HG02870 (cell line): ENCODE measurements at regions not wholly inside any gene's neighbourhood (a gene's known extent, or its start where the extent isn't known, plus 50 kb on each side); places are given as distances from the start of the nearest gene placed in this dataset.
"Not testable (repeated sequence)": the region's sequence is repeated elsewhere in the genome, so short reads cannot be mapped to it uniquely, and the experiment has no call there.

ENCODE experiments used
- ATAC-seq: cut with Tn5 transposase; IDR thresholded peaks from one replicate; pipeline ENCODE4 v1.9.1; 2021; ENCODE audit warnings: mild to moderate bottlenecking, moderate library complexity; ENCODE audit not compliant: unreplicated experiment

DNA sequence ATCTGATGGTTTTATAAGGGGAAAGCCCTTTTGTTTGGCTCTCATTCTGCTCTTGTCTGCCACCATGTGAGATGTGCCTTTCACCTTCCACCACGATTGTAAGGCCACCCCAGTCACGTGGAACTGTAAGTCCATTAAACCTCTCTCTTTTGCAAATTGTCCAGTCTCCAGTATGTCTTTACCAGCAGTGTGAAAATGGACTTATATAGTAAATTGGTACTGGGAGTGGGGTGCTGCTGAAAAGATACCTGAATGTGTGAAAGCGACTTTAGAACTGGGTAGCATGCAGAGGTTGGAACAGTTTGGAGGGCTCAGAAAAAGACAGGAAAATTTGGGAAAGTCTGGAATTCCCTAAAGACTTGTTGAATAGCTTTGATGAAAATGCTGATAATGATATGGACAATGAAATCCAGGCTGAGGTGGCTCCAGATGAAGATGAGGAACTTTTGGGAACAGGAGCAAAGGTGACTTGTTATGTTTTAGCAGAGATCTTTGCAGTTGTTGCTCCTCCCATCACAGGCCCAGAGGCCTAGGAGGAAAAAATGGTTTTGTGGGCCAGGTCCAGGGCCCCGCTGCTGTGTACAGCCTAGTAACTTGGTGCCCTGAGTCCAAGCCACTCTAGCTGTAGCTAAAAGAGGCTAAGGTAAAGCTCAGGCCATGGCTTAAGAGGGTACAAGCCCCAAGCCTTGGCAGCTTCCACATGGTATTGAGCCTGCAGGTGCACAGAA, 275.7 kb upstream of the NPSR1 start:
- ATAC-seq = no peak

DNA sequence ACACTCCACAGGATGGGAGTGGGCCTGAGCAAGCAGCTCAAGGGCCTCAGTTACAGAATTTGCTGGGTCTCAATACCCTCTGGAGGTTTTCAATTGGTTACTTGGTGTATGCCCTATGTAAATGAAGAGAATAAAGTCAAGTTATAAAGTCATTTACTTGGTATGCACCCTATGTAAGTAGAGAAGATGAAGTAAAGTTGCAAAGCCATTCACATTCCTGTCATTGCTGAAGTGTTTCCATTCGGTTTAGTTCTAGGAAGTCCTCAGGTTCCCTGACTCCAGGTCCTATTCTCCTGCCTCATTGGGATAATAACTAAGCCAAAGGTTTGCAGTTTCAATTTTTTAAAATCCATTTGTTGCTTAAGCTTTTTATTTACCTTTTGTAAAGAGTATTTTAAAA, 272.6 kb upstream of the NPSR1 start:
- ATAC-seq = no peak

DNA sequence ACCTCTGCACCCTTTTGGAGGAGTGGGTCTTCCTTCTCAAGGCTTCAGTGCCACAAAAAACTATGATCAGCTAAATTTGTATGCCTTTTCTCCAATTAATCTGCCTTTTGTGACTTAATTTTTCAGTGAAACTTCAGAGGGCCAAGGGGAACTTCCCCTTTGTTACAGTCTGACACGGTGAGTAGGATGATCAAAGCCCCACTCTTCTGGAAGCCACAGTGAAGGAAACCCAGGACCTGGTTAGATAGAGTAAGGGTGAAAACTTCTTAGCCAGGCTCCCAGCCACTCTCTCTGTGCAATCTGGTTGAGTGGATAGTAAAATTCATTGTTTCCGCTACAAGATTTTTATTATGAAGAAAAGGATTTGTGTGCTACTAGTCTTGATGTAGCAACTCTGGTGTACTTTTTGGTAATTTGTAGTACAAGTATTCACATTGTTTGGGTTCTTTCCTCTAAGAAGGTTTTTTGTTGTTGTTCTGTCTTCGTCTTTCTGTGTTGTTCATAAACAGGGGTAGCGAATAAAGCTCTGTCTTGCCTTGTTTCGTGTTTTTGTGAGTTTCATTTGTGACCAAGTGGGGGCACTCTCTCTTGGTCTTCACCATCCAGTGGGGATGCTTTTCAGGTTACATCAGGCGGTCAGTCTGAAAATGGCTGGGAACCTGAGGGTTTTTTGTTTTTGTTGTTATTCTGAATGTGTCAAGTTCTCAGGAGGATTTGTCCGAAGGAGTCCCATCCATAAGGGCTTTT, 268.5 kb upstream of the NPSR1 start:
- ATAC-seq = no peak

DNA sequence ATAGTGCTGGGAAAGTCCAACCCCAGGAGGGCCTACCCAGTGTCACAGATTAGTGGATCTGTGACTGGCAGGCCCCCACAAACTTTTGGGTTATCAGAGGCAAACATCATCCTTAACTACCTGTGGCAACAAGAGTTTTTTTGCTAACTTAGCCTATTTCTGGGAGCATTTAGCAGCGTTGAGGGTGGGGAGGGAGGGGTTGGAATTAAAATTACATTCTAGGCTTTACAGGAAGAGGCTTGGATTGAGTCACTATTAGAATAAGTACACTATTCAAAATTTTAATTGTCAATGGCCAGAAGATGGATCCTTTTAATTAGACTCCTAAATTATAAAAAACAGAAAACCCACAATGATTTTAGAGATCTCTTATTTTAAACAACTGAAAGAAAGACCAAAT, 267.9 kb upstream of the NPSR1 start:
- no peak for ATAC-seq

DNA sequence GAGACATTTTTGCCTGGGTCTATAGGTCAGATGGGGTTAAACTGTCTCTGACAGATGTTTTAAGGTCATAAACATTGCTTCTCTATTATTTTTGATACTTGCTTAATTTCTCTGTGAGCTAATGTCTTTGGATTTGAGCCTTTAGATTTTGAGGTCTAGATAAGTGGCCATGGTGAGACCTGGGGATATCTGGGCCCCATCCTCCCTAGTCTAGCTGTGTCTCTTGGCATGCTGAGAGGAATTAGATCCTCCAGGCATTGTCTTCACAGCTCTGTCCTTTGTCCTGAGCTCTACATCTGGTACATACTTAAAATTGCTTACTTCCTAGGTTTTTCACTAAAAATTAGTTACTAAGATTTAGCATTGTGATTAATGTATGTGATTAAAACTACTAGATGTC, 265.0 kb upstream of the NPSR1 start:
- ATAC-seq = no peak

DNA sequence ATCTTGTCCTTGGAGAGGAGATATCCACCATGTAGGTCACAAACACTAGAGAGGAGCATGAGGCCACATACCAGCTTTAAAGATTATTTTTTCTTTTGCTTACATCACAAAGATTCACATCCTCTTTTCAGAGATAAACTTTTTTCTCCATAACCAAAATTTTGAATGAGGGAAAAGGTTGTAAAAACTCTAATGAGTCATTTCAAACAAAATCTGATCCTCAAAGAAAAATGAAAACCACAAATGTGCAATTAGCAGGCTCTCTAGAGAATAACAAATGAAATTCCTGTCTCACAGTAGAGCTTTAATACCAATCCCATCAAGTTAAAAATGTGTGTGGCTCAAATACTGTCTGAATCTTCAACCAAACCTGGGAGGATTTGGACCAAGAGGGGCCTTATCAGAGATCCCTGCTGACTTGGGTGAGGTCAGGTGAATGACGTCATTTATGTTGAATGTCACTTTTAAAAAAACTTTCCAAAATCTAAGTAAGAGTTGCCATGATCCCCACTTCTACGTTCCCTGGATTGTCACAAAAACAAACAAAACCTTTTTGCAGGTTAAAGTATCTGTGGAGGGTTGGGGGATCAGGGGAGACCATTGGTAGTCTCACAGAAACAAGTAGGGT, 261.5 kb upstream of the NPSR1 start:
- ATAC-seq = no peak

DNA sequence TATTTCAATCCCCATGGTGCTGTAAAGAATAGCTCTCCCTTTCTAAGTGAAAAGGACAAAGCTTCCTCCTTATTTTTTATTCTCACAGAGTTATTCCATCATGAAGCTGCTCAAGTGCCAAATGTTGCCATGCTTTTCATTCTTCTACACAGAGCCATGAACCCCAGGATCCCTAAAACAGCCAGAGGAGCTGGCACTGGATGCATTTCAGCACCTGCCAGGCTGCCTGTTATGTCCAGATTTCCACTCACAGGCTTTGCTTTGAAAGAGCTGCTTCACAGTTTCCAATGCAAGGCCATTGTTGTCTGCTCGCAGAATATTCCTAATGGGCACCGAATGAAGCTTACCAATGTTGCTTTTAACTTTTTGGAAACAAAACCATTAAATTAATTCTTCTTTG, 256.2 kb upstream of the NPSR1 start:
- no peak for ATAC-seq

DNA sequence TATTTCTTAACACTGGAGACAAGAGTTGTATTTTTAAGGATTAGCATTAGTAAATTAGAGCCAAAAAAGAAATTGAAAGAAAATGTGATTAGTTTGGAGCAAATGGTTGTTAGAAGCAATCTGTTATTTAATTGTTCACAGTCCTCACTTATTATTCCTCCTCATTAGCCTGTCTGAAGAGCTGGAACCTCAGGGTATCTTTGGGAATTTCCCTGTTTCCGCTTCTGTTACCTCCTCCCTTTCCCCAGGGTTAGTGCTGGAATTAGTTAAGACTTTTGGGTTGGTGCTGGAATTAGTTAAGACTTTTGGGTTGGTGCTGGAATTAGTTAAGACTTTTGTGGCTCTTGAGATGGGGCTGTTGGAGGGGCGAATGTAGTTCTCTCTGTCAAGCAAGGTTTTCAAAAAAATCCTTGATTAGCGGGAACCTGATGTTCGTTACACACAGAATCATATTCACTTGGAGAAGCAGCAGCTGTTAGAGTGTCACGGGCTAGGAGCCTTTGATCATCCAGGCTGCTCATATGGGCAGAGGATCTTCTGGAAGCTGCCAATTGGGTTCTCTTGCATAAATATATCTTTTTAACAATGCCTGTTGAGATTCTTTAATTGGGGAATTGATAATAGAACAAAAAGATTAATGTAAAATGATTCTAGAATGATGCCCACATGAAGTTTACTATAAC, 251.0 kb upstream of the NPSR1 start:
- ATAC-seq = no peak

DNA sequence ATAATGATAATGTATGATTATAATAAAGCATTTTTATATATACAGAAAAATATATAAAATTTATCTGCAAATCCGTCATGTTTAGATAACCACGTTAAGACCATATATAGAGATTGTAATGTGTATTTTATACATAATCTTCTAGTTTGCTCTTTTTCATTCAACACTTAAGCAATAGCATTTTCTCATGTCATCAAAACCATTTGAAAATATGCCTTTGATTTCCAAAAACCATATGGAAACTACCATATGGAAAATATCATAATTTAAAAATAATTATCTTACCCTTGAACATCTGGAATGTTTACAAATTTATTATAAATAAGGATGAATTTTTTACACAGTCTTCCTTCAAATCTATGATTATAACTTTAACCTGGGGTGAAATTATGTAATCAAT, 250.4 kb upstream of the NPSR1 start:
- ATAC-seq = no peak

DNA sequence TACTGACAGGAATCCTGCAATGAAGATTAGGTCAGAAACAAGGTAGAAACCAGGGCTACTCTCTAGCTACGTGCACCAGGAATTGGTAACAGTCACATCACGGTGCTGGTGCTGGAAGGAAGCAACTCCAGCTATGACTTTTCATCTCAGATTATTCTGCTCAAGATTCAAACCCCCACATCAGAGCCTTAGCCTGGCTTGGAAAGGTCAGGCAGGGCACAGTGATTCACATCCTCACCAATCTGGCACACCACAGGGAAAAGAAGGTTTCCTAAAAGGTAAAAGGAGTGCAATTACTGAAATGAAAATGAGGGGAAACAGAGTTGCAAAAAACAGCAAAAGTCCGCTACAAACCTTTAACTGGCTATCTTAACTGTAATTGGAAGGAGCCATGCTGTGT, 240.2 kb upstream of the NPSR1 start:
- ATAC-seq = no peak

DNA sequence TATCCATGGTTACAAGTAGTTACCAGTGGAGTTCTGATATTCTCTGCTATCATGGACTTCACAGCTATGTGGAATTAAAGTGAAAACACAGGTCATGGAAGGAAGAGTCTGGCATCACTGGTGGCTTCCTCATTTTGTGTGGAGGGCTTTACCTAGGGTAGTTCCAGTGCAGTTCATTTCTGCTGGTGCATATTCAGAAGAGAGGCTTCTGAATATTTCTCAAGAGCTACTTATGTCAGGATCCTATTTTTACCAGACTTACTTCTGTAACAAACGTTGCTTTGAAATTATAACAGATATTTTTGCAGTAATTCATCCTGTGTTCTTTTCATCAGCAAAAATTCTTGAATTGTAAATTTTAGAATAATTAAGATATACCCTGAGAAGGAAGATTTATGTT, 236.5 kb upstream of the NPSR1 start:
- ATAC-seq = no peak

DNA sequence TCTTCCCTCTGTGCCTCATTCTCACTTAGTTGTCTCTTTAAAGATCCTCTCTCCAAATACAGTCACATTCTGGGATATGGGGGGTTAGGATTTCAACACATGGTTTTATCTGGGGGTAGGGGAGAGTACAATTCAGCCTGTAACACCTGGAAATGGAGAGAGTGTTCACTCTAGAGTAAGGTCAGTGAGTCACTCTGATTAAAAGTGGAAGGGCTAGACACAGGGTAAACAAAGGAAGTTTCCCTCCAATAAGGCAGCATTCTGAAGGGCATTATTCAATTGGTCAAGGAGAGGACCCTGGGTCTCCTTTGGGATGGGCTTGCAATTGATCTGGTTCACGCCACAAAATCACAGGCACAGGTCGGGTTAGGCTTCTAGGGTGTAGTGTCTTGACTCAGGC, 232.8 kb upstream of the NPSR1 start:
- no peak for ATAC-seq

DNA sequence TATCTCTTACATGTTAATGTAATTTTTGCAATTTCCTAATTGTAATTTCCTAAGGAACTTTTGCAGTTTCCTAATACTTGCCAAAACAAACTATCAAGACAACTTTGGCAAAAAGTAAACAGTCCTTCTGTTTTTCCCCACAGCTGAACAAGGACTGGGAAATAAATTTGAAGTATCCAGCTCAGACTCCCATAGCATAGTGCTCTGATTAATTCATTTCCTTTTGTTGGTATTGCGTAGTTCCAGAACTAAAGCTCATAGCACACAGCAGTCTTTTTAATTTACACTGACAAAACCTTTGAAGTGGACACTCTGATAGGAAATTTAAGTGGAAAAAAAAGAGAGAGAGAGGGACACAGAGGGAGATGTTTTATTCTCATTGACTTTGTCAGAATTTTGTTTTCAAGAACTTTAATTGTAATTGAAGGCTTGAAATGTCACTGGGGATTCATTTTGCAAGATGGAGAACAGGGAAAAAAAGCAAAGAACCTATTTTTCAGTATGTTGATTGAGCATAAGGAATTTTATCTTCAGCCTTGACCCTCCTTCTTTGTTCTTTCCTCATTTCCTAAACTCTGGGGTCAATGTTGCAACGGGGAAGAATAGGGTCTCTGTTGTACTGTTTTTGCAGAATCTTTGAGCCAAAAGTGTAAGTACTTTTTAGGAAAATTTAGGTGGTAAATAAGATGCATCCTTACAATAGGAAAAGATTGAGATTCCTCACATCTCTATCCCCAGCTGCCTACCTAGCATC, 232.2 kb upstream of the NPSR1 start:
- no peak for ATAC-seq

DNA sequence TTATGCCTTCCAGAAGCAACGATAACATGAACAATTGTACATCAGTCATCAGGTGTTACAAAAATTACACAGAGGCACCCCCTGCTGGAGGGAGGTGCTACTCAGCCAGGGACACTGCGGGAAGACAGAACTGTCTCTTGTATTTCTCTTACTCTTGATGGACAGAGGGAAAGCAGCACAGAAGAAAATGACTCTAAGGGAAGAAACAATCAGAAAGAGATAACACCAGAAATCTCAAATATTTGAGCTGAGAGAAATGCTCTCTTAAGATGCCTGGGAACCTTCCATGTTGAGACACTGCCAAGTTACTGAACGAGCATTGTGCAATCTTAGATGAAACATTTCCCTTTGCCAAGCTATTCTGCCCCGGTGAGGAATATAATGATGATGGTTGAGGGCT, 227.6 kb upstream of the NPSR1 start:
- no peak for ATAC-seq

DNA sequence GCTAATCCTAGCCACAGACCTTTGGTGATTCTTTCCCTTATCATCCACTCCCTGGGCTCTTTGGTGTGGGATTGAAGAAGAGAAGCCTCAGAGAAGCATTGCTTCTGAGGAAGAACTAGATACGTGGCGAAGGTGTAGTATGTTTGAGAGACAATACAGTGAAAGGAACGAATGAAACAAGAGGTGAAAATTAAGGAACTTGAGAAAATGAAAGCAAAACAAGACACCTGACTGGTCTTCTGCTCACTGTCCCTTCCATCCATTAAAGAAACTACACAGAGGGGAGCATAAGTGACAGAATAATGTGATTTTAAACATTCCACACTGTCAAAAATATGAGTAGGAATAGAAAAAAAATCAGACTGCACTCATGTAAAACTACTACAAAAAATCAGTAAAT, 219.6 kb upstream of the NPSR1 start:
- ATAC-seq = no peak

DNA sequence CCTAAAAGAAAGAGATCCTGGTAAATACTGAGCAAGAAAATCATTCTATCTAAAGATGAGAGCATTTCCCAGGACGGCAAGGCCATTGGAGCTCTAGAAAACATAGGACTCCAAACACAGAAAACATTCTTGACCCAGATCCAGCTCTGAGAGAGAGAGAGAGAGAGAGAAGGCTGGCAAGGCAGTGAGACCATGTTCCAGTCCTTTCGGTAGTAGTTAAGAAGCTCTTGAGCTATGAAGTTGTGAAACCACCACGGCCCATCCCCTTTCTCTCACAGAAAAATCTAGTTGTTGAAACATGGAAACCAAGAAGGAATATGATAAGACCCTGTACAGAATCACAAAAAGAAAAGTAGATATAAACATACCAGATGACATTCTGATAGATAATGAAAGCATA, 212.4 kb upstream of the NPSR1 start:
- no peak for ATAC-seq

DNA sequence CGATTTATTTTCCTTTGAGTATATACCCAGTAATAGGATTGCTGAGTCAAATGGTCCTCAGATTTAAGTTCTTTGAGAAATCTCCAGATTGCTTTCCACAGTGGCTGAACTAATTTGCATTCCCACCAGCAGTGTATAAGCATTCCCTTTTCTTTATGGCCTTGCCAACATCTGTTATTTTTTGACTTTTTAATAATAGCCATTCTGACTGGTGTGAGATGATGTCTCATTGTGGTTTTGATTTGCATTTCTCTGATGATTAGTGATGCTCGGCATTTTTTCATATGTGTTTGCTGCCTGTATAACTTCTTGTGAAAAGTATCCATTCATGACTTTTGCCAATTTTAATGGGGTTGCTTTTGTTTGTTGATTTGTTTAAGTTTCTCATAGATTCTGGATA, 209.5 kb upstream of the NPSR1 start:
- ATAC-seq = not testable (repeated sequence)

DNA sequence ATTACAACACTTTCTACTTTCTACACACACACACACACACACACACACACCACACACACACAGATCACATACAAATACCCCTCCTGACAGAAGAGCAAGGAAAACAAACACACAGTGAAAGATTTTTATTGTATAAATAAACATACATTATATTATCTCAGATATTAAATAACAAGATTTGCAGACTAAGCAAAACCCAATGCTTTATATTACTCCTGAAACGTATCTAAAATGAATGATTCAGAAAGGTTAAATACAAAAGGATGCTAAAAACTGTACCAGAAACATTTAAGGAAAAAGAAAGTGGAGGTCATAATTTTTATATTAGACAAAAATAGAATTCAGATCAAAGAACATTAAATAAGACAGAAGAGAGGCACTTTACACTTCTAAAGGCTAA, 208.3 kb upstream of the NPSR1 start:
- no peak for ATAC-seq

DNA sequence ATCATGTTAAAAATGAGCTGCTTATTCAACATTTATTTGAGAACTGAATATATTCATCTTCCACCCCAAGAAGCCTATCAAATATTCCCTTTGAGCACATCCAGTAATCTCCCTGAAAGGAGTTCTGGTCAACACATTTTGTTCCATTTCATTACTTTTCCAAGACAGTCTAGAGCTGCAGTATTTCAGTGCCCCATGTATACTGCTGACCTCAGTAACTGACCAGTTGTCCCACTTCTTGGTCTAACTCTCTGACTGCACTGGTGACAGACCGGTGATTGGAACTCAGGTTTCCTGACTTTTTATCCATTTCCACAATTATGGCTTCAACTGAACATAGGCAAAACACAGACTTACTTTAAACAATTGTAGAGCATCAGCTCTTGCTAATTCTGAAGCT, 206.8 kb upstream of the NPSR1 start:
- no peak for ATAC-seq

DNA sequence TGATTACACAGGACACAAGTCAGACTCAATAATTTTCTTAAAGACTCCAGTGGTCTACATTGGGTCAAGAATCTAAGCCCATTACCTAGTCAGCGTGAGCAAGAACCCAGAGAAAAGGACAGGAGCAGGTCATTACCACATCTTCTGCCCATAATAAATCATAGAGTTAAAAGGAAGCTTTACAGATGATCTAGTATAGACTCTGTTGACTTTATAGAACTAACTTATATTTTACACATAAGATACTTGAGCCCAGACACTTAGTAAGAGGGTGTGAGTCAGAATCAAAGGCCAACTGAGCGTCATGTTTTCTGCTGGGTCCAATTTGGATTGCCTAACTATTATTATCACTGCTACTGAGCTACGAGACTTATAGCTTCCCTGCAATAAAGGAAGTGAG, 206.1 kb upstream of the NPSR1 start:
- no peak for ATAC-seq

DNA sequence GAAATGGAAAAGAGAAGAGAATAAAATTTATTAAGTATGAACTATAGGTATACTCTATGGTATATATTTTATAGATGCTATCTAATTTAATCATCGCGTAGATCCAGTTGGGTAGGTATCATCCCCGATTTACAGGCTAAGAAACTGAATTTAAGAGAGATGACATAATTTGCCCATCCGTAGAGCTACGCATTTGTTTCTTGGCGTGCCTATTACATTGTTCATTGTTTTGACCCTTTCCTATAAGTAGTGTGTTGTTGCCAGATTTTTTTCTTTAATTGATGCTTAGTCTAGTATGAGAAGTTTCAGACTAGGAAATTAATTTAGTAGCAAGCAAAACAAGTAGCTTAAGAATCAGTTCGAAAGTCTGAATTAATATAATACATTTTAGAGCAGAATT, 205.7 kb upstream of the NPSR1 start:
- no peak for ATAC-seq
